ENCODE measurements at regions not wholly inside any gene's neighbourhood (a gene's known extent, or its start where the extent isn't known, plus 50 kb on each side); places are given as distances from the start of the nearest gene placed in this dataset.

DNA sequence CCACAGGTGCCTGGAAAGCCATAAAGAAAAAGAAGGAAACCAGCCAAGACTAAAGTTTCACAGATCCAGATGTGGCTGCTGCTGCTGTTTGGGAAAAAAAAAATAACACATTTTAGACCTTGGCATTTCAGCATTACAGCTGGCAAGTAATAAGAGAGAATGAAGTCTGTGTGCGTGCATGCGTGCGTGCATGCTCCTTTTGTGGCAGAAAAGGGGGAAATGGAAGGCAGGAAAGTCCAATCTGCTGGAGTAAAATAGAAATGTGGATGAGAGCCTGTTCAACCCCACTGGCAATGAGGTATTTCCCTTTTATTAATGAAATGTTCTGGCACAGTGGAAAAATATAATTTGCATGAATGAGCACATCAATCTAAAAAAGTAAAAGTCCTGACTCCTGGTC is 137.0 kb upstream of the SEMA3A start:
- no peak for TF ChIP-seq POLR2A (IDR thresholded peaks at IDR 0.05; ENCODE audit: low read depth, low read length)
- TF ChIP-seq, protein P1, sequence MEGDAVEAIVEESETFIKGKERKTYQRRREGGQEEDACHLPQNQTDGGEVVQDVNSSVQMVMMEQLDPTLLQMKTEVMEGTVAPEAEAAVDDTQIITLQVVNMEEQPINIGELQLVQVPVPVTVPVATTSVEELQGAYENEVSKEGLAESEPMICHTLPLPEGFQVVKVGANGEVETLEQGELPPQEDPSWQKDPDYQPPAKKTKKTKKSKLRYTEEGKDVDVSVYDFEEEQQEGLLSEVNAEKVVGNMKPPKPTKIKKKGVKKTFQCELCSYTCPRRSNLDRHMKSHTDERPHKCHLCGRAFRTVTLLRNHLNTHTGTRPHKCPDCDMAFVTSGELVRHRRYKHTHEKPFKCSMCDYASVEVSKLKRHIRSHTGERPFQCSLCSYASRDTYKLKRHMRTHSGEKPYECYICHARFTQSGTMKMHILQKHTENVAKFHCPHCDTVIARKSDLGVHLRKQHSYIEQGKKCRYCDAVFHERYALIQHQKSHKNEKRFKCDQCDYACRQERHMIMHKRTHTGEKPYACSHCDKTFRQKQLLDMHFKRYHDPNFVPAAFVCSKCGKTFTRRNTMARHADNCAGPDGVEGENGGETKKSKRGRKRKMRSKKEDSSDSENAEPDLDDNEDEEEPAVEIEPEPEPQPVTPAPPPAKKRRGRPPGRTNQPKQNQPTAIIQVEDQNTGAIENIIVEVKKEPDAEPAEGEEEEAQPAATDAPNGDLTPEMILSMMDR (IDR thresholded peaks at IDR 0.05 in 2 of 3, conservative IDR thresholded peaks at IDR 0.05 in 1 of 3; ENCODE audit: control insufficient read depth in 2 of 3, extremely low read depth in 1 of 3, insufficient read depth in 1 of 3, low read depth in 3 of 3, low read length in 3 of 3), result no peak
- TF ChIP-seq NBN (IDR thresholded peaks at IDR 0.05), result no peak
- no peak for TF ChIP-seq EZH2 (IDR thresholded peaks at IDR 0.05; ENCODE audit: borderline replicate concordance, control insufficient read depth, low read depth, low read length)
- TF ChIP-seq HDAC2 (IDR thresholded peaks at IDR 0.05), result no peak

Measured in GM12878 (cell line).